ENCODE measurements at regions not wholly inside any gene's neighbourhood (a gene's known extent, or its start where the extent isn't known, plus 50 kb on each side); places are given as distances from the start of the nearest gene placed in this dataset.

DNA sequence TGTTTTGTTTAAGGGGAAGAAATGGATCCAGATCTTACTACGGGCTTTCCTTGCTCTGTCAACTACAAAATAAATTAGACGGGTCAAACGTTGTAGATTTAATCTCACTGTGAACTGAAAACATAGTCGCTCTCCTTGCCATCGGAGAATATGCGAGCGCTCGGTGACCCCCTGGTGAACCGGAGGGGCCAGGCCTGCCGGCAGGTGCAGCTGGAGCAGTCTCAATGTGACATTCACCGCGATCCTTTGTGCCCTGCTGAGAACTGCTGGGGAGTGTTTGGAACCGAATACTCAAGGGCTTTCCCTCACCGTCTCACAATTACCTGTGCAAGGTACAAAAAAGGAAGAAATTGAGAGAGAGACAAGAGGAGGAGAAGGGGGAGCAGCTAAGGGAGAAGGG lies 174.1 kb upstream of the GPR26 start:
- Histone ChIP-seq H3K27me3 (ENCODE audit: control insufficient read depth, insufficient read depth, low read length) (no peaks in the 10 kb centered on the region), H3K36me3 (replicated peaks; ENCODE audit: control insufficient read depth, insufficient read depth, low read length) (no peaks in the 10 kb centered on the region), H3K4me3 (ENCODE audit: insufficient read depth, low read depth, low read length) (no peak overlapping the region)
- DNase-seq: peak; percentile 74

DNA sequence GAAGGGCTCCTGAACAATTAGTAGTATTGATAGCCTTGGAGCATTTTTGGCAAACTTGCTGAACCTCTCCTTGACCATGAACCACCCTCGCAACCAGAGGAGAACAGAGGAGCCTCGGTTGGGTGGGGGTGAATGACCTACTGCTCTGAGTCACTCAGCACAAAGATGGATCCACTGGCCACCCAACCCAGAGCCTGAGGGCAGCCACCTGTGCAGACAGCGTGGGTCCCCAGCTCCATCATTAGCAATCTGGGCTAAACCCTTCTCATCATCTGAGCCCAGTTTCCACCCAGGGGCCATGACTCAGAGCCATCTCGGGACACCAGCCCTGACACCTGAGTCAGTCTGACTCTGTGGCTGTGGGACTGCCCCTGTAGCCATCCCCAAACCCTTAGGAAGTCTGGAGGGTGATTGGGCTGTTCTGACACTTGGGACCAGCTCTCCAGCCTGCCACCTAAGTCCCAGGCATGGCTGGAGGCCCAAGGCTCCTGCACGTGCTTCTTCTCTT lies 171.8 kb upstream of the GPR26 start:
- Histone ChIP-seq H3K4me3 (ENCODE audit: insufficient read depth, low read depth, low read length) (no peak overlapping the region), H3K27me3 (ENCODE audit: control insufficient read depth, insufficient read depth, low read length) (no peaks in the 10 kb centered on the region), H3K36me3 (replicated peaks; ENCODE audit: control insufficient read depth, insufficient read depth, low read length) (no peaks in the 10 kb centered on the region)
- DNase-seq: no peak

GRCh38 chr10:123496375-123496774 lies 169.8 kb upstream of the GPR26 start:
- Histone ChIP-seq H3K4me3 (ENCODE audit: insufficient read depth, low read depth, low read length) (no peak overlapping the region), H3K36me3 (replicated peaks; ENCODE audit: control insufficient read depth, insufficient read depth, low read length) (no peaks in the 10 kb centered on the region), H3K27me3 (ENCODE audit: control insufficient read depth, insufficient read depth, low read length) (no peaks in the 10 kb centered on the region)
- no peak for DNase-seq

DNA sequence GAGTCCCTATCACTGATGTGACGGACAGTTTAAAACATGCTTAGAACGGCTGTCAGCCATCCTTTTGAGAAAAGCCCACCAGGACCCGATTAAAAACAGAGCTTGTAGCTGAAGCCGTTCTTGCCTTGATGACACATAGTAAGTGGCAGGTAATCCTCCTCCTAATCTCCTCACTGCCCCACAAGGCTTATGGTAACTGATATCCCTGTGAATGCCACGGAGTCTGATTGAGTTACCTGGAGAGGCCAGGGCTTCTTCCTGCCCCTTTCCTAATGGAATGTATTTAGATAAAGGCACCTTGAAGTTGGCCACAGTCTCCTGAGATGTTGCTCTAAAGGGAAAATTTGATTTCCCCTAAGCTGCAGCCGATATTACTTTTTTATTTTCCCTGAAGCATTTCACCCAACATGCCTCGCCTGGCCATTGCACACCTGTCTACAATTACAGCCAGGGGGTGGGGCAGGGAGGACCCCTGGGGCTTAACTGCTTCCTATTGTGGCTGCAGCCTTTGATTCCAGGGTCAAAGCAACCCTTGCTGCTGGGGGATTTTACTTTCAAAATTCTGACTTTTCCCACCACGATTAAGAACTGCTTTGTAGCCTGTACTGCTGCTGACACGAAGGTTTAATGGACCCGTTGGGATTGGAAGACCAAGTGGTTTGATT lies 169.0 kb upstream of the GPR26 start:
- Histone ChIP-seq H3K4me3 (ENCODE audit: insufficient read depth, low read depth, low read length) (no peak overlapping the region), H3K36me3 (replicated peaks; ENCODE audit: control insufficient read depth, insufficient read depth, low read length) (no peaks in the 10 kb centered on the region), H3K27me3 (ENCODE audit: control insufficient read depth, insufficient read depth, low read length) (no peaks in the 10 kb centered on the region)
- peak; percentile 56 for DNase-seq

- Histone ChIP-seq H3K4me3 (ENCODE audit: insufficient read depth, low read depth, low read length) (no peak overlapping the region), H3K27me3 (ENCODE audit: control insufficient read depth, insufficient read depth, low read length) (no peaks in the 10 kb centered on the region), H3K36me3 (replicated peaks; ENCODE audit: control insufficient read depth, insufficient read depth, low read length) (no peaks in the 10 kb centered on the region)
- no peak for DNase-seq
Observed at GRCh38 chr10:123500110-123500509, 166.0 kb upstream of the GPR26 start.

DNA sequence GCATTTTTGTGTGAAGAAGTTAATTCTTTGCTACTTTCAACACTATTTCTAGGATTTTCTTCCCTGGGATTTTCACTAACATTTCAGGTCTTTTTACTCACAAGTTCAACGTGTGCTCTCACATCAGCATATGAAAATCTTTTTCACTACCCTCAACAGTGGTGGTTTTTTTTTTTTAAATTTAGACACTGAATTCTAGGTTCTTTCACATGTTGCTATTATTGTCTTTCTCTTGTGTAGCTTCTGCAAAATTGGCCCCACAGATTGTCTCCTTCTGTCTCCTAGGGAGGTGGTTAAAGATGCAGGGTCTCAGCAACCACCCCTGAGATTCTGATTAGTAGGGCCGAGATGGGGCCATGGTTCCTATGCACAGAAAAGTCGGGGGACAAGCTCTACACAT lies 165.0 kb upstream of the GPR26 start:
- Histone ChIP-seq H3K36me3 (replicated peaks; ENCODE audit: control insufficient read depth, insufficient read depth, low read length) (no peaks in the 10 kb centered on the region), H3K27me3 (ENCODE audit: control insufficient read depth, insufficient read depth, low read length) (no peaks in the 10 kb centered on the region), H3K4me3 (ENCODE audit: insufficient read depth, low read depth, low read length) (no peak overlapping the region)
- DNase-seq: no peak

- no peak for DNase-seq
Observed at GRCh38 chr10:123502983-123503382, 163.2 kb upstream of the GPR26 start.

GRCh38 chr10:123506455-123506854 lies 159.7 kb upstream of the GPR26 start:
- Histone ChIP-seq H3K4me3 (ENCODE audit: insufficient read depth, low read depth, low read length) (no peak overlapping the region), H3K27me3 (ENCODE audit: control insufficient read depth, insufficient read depth, low read length) (no peaks in the 10 kb centered on the region), H3K36me3 (replicated peaks; ENCODE audit: control insufficient read depth, insufficient read depth, low read length) (no peaks in the 10 kb centered on the region)
- no peak for DNase-seq

More at GRCh38 chr10:123502983-123503382, 163.2 kb upstream of the GPR26 start:
- no peaks in the 10 kb centered on the region for H3K36me3 ChIP-seq (replicated peaks; ENCODE audit: control insufficient read depth, insufficient read depth, low read length)
- H3K4me3 ChIP-seq (ENCODE audit: insufficient read depth, low read depth, low read length): no peak overlapping the region
- H3K27me3 ChIP-seq (ENCODE audit: control insufficient read depth, insufficient read depth, low read length): no peaks in the 10 kb centered on the region

- Histone ChIP-seq H3K27me3 (ENCODE audit: control insufficient read depth, insufficient read depth, low read length) (no peaks in the 10 kb centered on the region), H3K4me3 (ENCODE audit: insufficient read depth, low read depth, low read length) (no peak overlapping the region), H3K36me3 (replicated peaks; ENCODE audit: control insufficient read depth, insufficient read depth, low read length) (no peaks in the 10 kb centered on the region)
- no peak for DNase-seq
Observed at GRCh38 chr10:123507298-123507697, 158.9 kb upstream of the GPR26 start.

DNA sequence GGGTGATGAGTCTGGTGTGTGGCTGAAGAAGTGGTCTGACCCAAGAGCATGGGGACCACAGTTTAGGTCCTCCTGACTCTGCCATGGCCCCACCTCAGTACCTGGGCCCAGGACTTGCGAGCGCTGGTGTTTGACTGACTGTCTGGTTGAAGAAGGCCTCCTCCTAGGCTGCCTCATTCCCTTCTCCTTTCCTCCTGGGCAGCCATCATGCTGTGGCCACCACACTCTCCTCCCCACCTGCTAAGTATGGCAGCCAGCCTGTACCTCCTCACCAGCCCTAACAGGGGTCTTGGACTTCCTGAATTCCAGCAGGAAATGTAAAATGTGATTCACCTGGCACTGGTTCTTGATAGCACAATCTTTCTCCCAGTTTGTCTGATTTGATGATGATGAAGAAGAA lies 156.8 kb upstream of the GPR26 start:
- Histone ChIP-seq H3K36me3 (replicated peaks; ENCODE audit: control insufficient read depth, insufficient read depth, low read length) (no peaks in the 10 kb centered on the region), H3K4me3 (ENCODE audit: insufficient read depth, low read depth, low read length) (no peak overlapping the region), H3K27me3 (ENCODE audit: control insufficient read depth, insufficient read depth, low read length) (no peaks in the 10 kb centered on the region)
- DNase-seq: no peak

GRCh38 chr10:123512901-123513775 lies 153.0 kb upstream of the GPR26 start:
- Histone ChIP-seq H3K36me3 (replicated peaks; ENCODE audit: control insufficient read depth, insufficient read depth, low read length) (no peaks in the 10 kb centered on the region), H3K4me3 (ENCODE audit: insufficient read depth, low read depth, low read length) (no peak overlapping the region), H3K27me3 (ENCODE audit: control insufficient read depth, insufficient read depth, low read length) (no peaks in the 10 kb centered on the region)
- peak; percentile 25 for DNase-seq

DNA sequence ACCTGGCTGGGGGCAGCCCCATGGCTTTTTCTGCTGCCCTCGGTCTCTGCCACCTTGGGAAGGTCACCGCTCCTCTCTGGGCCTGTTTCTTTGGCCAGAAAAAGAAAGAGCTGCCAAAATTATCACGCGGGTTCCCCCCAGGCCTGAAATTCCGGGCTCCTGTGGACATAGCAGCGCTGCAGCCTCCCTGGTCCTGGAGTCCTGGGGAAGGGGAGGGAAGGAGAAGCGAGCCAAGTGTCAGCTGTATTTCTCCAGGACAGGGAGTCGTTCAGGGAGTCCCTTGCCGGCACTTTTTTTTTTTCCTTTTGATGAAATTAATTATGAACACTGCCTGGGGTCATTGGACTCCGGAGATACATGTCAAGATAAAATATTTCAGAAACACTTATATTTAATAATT lies 152.3 kb upstream of the GPR26 start:
- peak; percentile 49 for DNase-seq
- Histone ChIP-seq H3K36me3 (replicated peaks; ENCODE audit: control insufficient read depth, insufficient read depth, low read length) (no peaks in the 10 kb centered on the region), H3K27me3 (ENCODE audit: control insufficient read depth, insufficient read depth, low read length) (no peaks in the 10 kb centered on the region)

GRCh38 chr10:123514996-123515395 lies 151.2 kb upstream of the GPR26 start:
- Histone ChIP-seq H3K4me3 (ENCODE audit: insufficient read depth, low read depth, low read length) (no peak overlapping the region), H3K27me3 (ENCODE audit: control insufficient read depth, insufficient read depth, low read length) (no peaks in the 10 kb centered on the region), H3K36me3 (replicated peaks; ENCODE audit: control insufficient read depth, insufficient read depth, low read length) (no peaks in the 10 kb centered on the region)
- DNase-seq: no peak

More for the DNA sequence above, 152.3 kb upstream of the GPR26 start:
- H3K4me3 ChIP-seq (ENCODE audit: insufficient read depth, low read depth, low read length): no peak overlapping the region

GRCh38 chr10:123515661-123516060 lies 150.5 kb upstream of the GPR26 start:
- no peak for DNase-seq
- H3K27me3 ChIP-seq (ENCODE audit: control insufficient read depth, insufficient read depth, low read length): no peaks in the 10 kb centered on the region
- H3K4me3 ChIP-seq (ENCODE audit: insufficient read depth, low read depth, low read length): no peak overlapping the region
- no peaks in the 10 kb centered on the region for H3K36me3 ChIP-seq (replicated peaks; ENCODE audit: control insufficient read depth, insufficient read depth, low read length)

GRCh38 chr10:123516291-123516690 lies 149.9 kb upstream of the GPR26 start:
- no peak overlapping the region for H3K4me3 ChIP-seq (ENCODE audit: insufficient read depth, low read depth, low read length)
- H3K27me3 ChIP-seq (ENCODE audit: control insufficient read depth, insufficient read depth, low read length): no peaks in the 10 kb centered on the region
- DNase-seq: no peak
- H3K36me3 ChIP-seq (replicated peaks; ENCODE audit: control insufficient read depth, insufficient read depth, low read length): no peaks in the 10 kb centered on the region
